ENCODE measurements at regions not wholly inside any gene's neighbourhood (a gene's known extent, or its start where the extent isn't known, plus 50 kb on each side); places are given as distances from the start of the nearest gene placed in this dataset.

DNA sequence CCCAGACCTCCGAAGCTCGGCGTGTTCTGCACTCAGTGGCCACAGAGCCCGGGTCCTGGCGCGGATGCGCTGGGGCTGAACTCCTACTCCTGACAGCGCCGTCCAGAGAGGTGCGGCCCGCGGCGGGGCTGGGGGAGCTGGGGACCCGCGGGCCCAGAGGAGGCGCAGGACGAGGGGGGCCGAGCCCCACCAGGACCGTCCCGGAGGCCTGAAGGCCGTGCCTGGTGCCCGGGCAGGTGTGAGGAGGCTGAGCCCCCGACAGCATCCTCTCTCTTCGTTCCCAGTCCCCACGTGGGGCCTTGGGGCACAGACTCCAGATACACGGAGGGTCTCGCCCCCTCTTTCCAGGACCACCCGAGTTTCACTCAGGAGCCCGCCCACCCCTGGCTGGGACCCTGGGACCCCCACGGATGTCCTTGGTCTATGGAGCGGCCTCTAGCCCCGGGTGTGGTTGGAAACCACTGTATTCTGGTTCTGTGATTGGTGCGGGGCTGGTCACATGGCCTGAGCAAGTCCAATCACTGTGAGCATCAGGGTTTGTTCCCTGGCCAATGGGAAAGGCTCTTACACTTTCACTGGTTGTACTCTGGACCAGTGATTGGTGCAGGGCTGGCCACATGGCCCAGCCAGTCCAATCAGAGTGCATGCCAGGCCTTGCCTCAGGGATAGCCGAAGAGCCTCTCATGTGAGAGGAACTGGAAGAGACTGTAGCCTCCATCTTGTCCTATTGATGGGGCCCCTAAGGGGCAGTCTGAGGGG lies 217.6 kb upstream of the SFSWAP start:
- DNase-seq (ENCODE audit: low read depth in 1 of 2, low spot score in 1 of 2), result no peak
- Histone ChIP-seq H3K27ac (replicated peaks) (no peak overlapping the region), H3K27me3 (ENCODE audit: insufficient read depth, poor library complexity, severe bottlenecking) (no peaks in the 10 kb centered on the region), H3K4me3 (replicated peaks; ENCODE audit: insufficient read depth, low read length) (no peak overlapping the region)
- TF ChIP-seq, protein P1, sequence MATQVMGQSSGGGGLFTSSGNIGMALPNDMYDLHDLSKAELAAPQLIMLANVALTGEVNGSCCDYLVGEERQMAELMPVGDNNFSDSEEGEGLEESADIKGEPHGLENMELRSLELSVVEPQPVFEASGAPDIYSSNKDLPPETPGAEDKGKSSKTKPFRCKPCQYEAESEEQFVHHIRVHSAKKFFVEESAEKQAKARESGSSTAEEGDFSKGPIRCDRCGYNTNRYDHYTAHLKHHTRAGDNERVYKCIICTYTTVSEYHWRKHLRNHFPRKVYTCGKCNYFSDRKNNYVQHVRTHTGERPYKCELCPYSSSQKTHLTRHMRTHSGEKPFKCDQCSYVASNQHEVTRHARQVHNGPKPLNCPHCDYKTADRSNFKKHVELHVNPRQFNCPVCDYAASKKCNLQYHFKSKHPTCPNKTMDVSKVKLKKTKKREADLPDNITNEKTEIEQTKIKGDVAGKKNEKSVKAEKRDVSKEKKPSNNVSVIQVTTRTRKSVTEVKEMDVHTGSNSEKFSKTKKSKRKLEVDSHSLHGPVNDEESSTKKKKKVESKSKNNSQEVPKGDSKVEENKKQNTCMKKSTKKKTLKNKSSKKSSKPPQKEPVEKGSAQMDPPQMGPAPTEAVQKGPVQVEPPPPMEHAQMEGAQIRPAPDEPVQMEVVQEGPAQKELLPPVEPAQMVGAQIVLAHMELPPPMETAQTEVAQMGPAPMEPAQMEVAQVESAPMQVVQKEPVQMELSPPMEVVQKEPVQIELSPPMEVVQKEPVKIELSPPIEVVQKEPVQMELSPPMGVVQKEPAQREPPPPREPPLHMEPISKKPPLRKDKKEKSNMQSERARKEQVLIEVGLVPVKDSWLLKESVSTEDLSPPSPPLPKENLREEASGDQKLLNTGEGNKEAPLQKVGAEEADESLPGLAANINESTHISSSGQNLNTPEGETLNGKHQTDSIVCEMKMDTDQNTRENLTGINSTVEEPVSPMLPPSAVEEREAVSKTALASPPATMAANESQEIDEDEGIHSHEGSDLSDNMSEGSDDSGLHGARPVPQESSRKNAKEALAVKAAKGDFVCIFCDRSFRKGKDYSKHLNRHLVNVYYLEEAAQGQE (IDR thresholded peaks at IDR 0.05; ENCODE audit: insufficient replicate concordance, low read depth), result no peak
- TF ChIP-seq GABPA (IDR thresholded peaks at IDR 0.05; ENCODE audit: low read depth) (no peak), POLR2AphosphoS5 (IDR thresholded peaks at IDR 0.05; ENCODE audit: low read depth) (no peak), SPI1 (IDR thresholded peaks at IDR 0.05; ENCODE audit: borderline replicate concordance, low read depth) (no peak)
- TF ChIP-seq, protein P2, sequence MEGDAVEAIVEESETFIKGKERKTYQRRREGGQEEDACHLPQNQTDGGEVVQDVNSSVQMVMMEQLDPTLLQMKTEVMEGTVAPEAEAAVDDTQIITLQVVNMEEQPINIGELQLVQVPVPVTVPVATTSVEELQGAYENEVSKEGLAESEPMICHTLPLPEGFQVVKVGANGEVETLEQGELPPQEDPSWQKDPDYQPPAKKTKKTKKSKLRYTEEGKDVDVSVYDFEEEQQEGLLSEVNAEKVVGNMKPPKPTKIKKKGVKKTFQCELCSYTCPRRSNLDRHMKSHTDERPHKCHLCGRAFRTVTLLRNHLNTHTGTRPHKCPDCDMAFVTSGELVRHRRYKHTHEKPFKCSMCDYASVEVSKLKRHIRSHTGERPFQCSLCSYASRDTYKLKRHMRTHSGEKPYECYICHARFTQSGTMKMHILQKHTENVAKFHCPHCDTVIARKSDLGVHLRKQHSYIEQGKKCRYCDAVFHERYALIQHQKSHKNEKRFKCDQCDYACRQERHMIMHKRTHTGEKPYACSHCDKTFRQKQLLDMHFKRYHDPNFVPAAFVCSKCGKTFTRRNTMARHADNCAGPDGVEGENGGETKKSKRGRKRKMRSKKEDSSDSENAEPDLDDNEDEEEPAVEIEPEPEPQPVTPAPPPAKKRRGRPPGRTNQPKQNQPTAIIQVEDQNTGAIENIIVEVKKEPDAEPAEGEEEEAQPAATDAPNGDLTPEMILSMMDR (IDR thresholded peaks at IDR 0.05; ENCODE audit: insufficient read depth, low read length), result no peak

DNA sequence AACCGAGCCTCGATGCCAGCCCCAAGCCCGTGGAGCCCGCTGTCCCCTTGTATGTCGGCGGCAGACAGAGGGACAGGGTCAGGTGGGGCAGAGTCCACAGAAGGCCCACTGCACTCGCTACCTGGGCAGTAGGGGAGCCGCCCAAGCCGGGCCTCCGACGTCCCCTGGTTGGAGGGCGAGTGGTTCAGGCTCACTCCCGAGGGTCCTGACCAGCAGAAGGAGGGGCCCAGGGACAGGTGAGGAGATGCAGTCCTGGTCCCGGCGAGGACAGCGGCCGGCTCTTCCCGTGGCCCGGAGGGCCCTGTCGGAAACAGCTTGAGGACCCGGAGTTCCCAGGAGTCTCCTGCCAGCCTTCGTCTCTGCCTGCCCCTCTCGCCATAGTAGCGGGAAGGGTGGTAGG lies 216.7 kb upstream of the SFSWAP start:
- Histone ChIP-seq H3K27ac (replicated peaks) (no peak overlapping the region), H3K4me3 (replicated peaks; ENCODE audit: insufficient read depth, low read length) (no peak overlapping the region), H3K27me3 (ENCODE audit: insufficient read depth, poor library complexity, severe bottlenecking) (no peaks in the 10 kb centered on the region)
- no peak for TF ChIP-seq GABPA (IDR thresholded peaks at IDR 0.05; ENCODE audit: low read depth)
- TF ChIP-seq SPI1 (IDR thresholded peaks at IDR 0.05; ENCODE audit: borderline replicate concordance, low read depth), result no peak
- TF ChIP-seq, protein P1 (IDR thresholded peaks at IDR 0.05; ENCODE audit: insufficient replicate concordance, low read depth), result no peak
- TF ChIP-seq, protein P2 (IDR thresholded peaks at IDR 0.05; ENCODE audit: insufficient read depth, low read length), result no peak
- TF ChIP-seq POLR2AphosphoS5 (IDR thresholded peaks at IDR 0.05; ENCODE audit: low read depth), result no peak
- DNase-seq (ENCODE audit: low read depth in 1 of 2, low spot score in 1 of 2), result no peak

DNA sequence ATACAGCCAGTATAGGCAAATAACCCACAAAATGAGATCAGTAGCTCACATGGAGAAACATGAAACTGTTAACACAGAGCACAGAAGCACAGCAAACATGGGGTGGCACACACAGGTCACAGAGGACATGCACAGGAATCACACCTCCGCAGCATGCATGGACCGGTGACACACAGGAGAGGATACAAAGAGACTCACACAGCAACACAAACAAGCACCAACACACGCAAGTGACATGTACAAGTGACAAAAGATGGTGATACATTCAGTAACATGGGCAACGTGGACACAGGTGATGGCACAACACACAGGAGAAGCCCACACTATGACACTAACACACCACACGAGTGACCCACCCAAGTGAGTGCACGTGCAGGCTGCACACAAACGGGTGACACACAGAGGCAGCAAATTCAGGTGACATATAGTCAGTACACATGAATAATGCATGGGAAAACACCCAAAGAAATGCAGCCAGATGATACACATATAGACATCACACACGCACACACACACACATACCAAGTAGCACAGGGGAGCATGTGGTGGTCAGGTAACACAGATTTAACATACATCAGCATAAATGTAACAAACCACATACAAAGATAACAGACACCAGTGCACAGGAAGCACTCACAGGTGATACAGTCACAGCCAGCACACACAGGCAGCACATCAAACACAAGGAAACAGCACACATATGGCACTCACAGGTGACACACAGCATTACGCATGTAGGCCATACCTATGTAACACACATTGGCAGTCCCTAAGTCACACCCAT lies 216.0 kb upstream of the SFSWAP start:
- no peaks in the 10 kb centered on the region for H3K27me3 ChIP-seq (ENCODE audit: insufficient read depth, poor library complexity, severe bottlenecking)
- TF ChIP-seq, protein P2 (IDR thresholded peaks at IDR 0.05; ENCODE audit: insufficient read depth, low read length), result no peak
- TF ChIP-seq POLR2AphosphoS5 (IDR thresholded peaks at IDR 0.05; ENCODE audit: low read depth) (no peak), GABPA (IDR thresholded peaks at IDR 0.05; ENCODE audit: low read depth) (no peak), SPI1 (IDR thresholded peaks at IDR 0.05; ENCODE audit: borderline replicate concordance, low read depth) (no peak)
- TF ChIP-seq, protein P1 (IDR thresholded peaks at IDR 0.05; ENCODE audit: insufficient replicate concordance, low read depth), result no peak
- no peak overlapping the region for H3K27ac ChIP-seq (replicated peaks)
- no peak overlapping the region for H3K4me3 ChIP-seq (replicated peaks; ENCODE audit: insufficient read depth, low read length)
- DNase-seq (ENCODE audit: low read depth in 1 of 2, low spot score in 1 of 2), result no peak
